CD4-positive, alpha-beta T cell treated with Interferon alpha-2 for 1 hour (primary cell): ENCODE measurements at regions not wholly inside any gene's neighbourhood (a gene's known extent, or its start where the extent isn't known, plus 50 kb on each side); places are given as distances from the start of the nearest gene placed in this dataset.

ENCODE experiments used
- DNase-seq, 2 donors: peaks; one replicate each; pipeline ENCODE4 v3.0.0-alpha.2; 2020 to 2022

DNA sequence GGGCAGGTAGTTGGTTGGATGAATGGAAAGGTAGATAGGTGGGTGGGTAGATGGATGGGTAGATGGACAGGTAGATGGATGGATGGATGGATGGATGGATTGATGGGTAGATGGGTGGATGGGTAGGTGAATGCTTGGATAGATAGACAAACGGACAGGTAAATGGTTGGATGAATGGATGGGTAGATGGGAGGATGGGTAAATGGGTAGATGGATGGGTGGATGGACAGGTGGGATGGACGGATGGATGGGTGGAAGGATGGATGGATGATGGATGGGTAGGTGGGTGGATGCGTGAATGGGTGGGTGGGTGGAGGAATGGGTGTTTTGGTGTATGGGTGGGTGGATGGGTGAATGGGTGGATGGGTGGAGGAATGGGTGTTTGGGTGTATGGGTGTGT lies 50.1 kb upstream of the ASAP2 start:
- DNase-seq, result no peak

GRCh38 chr2:9154061-9154460 lies 52.6 kb upstream of the ASAP2 start:
- DNase-seq, result no peak

DNA sequence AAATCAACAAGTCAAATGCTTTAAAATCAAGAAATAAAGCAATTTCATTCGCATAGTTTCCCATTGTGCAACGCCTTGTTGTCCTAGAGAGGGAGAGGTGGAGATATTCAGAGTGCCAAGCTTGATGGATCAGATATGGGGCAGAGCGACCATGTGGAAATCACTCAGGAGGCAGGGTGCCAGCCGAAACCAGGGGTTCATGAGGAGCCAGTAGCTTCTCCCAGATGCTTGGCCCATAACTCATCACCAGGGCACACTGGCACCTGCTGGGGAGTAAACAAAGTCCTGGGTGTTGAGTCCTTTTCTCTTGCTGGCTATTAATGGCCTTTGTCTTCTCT lies 53.0 kb upstream of the ASAP2 start:
- no peak for DNase-seq

GRCh38 chr2:9152975-9153642 lies 53.5 kb upstream of the ASAP2 start:
- DNase-seq, result no peak

DNA sequence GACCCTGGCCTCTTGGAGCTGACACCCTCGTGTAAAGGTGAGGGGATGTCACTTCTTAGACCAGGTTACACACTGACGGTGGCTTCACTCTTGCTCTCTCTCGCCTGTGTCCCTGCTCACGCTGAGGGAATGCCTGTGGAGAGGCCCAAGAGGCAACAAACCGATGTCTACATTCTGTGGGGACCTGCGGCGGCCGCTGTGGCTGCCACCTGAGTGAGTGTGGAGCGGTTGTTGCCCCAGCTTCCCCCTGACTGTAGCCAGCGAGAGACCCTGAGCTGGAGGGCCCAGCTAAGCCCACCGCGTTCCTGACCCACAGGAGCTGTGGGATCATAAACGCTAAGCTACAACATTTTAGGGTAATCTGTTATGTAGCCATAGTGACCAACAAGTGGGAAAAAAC lies 55.7 kb upstream of the ASAP2 start:
- DNase-seq, result no peak

DNA sequence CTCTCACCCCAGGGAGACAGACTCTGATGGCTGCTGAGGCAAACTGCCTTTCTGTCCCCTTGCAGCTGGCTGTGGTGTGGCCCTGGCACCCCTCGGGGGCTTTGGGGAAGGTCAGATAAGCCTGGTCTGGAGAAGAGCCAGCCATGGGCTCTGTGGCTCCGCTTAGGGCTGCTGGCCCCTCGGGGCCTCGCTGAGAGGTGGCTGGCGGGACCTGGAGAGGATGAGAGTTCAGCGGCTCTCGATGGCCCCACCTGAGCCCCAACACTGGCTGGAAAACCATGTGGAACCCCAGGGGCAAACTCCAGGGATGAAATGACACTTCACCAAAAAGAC lies 56.1 kb upstream of the ASAP2 start:
- no peak for DNase-seq

GRCh38 chr2:9149726-9150567 lies 56.7 kb upstream of the ASAP2 start:
- DNase-seq, result no peak

DNA sequence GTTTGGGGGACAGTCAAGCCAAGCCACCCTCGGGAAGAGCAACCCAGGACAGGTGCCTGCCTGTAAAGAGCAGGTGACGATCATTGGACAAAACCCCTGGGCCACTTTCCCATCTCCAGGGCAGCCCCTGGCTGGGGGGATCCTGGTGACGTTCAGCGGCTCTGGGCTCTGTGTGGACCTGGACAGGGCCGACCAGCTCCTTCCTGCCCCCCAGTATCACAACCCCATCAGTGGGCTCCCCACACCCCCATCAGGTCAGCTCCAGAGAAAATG lies 57.3 kb upstream of the ASAP2 start:
- DNase-seq, result no peak

- DNase-seq, result no peak
These were observed 60.0 kb upstream of the ASAP2 start for GRCh38 chr2:9146646-9147045.

DNA sequence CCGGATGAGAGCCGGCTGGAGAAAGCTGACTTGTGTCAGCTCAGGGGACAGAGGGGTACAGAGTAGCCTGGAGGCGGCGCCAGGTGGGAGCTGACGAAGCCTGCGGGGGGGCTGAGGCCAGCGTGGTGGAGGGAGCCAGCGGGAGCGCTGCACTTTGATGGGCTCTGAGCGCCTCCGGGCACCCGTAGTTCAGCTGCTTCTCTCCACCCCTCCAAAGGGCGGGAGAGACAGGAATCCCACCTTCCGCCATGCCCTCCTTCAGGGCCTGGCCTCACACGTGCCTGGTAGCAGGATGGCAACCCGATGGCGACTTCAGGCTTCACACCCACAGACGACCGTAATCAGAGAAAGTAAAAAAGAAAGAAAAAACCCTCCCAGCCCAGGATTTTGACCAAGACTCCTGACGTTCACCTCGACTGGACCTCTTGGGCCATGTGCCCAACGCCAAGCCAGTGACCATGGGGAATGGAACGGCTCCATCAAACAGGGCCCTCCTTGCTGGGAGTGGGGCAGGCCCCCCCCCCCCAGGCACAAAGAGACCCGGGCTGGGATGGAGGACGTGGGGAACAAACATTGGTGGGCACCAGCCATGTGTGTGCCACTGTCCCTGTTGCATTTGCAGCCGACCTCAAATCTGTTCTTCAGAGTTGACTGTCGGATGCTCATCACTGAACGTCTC lies 60.7 kb upstream of the ASAP2 start:
- DNase-seq, result no peak

- DNase-seq, result no peak
These were observed 61.4 kb upstream of the ASAP2 start for GRCh38 chr2:9145109-9145751.

- DNase-seq, result no peak
These were observed 62.0 kb upstream of the ASAP2 start for GRCh38 chr2:9144617-9145016.

DNA sequence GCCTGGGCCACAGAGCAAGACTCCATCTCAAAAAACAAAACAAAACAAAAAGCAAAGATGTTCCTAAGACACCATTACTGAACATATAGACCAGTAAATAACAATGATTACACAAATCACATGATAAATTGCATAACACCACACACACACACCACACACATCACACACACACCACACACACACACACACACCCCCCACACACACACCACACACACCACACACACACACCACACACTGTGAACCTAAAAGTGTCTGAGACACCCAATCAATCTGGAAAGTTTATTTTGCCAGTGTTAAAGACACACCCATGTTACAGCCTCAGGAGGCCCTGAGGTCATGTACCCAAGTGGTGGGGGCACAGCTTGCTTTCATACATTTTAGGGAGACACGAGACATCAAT lies 62.6 kb upstream of the ASAP2 start:
- DNase-seq, result no peak

DNA sequence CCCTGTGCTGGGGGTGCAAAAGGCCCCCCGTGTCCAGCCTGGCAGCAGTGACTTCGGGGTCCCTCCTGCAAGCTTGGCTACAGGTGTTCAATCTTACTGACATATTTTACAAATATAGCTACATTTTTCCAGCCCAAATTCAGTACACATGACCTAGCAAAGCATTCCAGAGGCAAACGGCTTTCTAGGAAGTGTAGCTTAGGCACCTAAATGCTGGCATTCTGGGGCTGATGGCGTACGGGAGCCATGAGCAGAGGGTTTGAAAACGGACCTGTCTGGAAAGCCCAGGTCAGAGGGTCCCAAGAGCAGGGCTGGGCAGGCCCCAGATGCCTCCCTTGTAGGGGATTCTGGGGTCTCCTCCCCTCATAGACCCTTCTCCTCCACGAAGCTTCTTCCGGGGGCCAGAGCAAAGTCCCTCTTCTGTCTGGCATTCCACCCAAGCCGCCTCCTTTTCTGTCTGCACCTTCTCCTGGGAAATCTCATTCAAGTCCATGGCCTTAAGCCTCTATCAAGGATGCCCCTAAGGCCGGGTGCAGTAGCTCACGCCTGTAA lies 63.3 kb upstream of the ASAP2 start:
- no peak for DNase-seq

- DNase-seq, result peak; percentile 72 to 75
These were observed 63.9 kb upstream of the ASAP2 start for GRCh38 chr2:9142551-9143263.

DNA sequence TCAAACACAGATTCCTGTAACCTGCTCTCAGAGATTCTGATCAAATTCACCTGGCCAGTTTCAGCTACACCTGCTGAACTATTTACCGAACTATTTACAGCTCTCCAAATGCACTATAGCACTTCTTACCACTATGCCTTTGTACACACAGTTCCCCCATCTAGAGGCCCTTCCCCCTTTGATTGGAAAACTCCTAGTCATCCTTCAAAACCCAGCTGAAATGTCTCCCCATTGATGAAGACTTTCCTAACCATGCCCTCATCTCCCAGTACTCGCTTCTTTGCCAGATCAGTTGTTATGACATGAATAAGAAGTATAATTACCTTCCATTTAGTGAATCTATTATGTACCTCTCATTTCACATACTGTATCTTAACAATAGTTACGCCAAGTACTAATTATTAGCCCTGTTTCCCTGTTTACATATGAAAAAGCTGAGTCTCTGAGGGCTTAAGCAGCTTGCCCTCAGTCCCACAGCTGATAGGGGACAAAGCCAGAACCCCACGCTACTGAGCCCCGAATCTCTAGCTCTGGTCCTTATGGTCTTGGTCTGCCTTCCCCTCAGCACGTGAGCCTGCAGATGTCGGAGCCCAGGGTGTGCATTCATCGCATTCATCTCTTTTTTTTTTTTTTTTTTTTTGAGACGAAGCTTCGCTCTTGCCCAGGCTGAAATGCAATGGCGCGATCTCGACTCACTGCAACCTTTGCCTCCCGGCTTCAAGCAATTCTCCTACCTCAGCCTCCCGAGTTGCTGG lies 64.7 kb upstream of the ASAP2 start:
- no peak for DNase-seq

GRCh38 chr2:9141091-9141667 lies 65.4 kb upstream of the ASAP2 start:
- no peak for DNase-seq

DNA sequence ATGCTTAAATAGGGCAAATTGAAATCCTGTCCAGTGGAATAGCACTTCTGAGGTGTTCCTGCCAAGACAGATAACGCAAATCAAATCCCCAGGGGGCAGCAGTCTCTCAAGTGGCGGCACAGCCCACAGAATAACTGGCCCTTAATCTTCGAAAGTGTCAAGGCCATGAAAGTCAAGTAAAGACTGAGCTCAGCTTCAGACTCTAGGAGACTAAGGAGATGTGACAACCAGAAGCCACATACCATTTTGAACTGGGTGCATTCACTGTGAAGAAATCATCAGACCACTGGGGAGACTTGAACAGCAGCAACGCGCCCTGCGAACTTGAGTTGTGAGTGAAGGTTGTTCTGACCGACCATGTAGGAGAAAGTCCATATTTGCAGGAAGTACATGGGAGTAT lies 66.0 kb upstream of the ASAP2 start:
- no peak for DNase-seq

GRCh38 chr2:9139491-9140443 lies 66.8 kb upstream of the ASAP2 start:
- DNase-seq, result peak; percentile 44 to 51

GRCh38 chr2:9137379-9138150 lies 69.0 kb upstream of the ASAP2 start:
- no peak for DNase-seq
